Uterus (tissue), 3 donors: ENCODE measurements at regions not wholly inside any gene's neighbourhood (a gene's known extent, or its start where the extent isn't known, plus 50 kb on each side); places are given as distances from the start of the nearest gene placed in this dataset.

Source experiments
- DNase-seq, 2 donors: peaks; one replicate each; pipeline ENCODE4 v3.0.0-alpha.2; 2019 to 2020
- H3K27ac ChIP-seq, 2 donors: fragments of 200-600 bp; sonication (generic); 1 replicate in 1 of 2; 2 replicates in 1 of 2; pipeline ENCODE4 v1.5.1; 2016 to 2018
- H3K27me3 ChIP-seq, 2 donors: fragments of 200-600 bp; sonication (generic); one replicate each; pipeline ENCODE4 v1.5.1; 2018 to 2019; ENCODE audit warnings: control low read depth in 1 of 2
- H3K36me3 ChIP-seq, 2 donors: fragments of 200-600 bp; sonication (generic); one replicate each; pipeline ENCODE4 v1.5.1; 2019; ENCODE audit warnings: control low read depth in 1 of 2
- H3K4me1 ChIP-seq, 2 donors: fragments of 200-600 bp; sonication (generic); one replicate each; pipeline ENCODE4 v1.5.1; 2018 to 2019; ENCODE audit warnings: control low read depth in 1 of 2
- H3K4me3 ChIP-seq, 2 donors: fragments of 200-600 bp; sonication (generic); 1 replicate in 1 of 2; 2 replicates in 1 of 2; pipeline ENCODE4 v1.5.1; 2018 to 2019; ENCODE audit warnings: mild to moderate bottlenecking in 1 of 2
- H3K9me3 ChIP-seq, 2 donors: fragments of 200-600 bp; sonication (generic); one replicate each; pipeline ENCODE4 v1.5.1; 2019; ENCODE audit warnings: control low read depth in 1 of 2
- CTCF ChIP-seq, 4 experiments: fragments of 200-600 bp in 2 of 4; fragments of 450-650 bp in 2 of 4; sonication (generic) in 2 of 4; IDR thresholded peaks; one replicate each; pipeline ENCODE4 v1.5.1; 2016 to 2019; ENCODE audit warnings: antibody characterized with exemption in 4 of 4, mild to moderate bottlenecking in 2 of 4, moderate library complexity in 1 of 4
- POLR2A ChIP-seq, 2 donors: fragments of 450-650 bp; IDR thresholded peaks; one replicate each; pipeline ENCODE4 v1.6.1; 2016; ENCODE audit warnings: antibody characterized with exemption in 2 of 2, mild to moderate bottlenecking in 1 of 2, moderate library complexity in 1 of 2
- intact Hi-C: fragments of 100-400 bp; cut with DNase I; formaldehyde crosslinking; loops from one replicate; pipeline ENCODE4 v1.15.1; 2023; ENCODE audit warnings: low total_unique reads
- donor health status: DM: yes; HTN: yes; CAD: no.

- no peak for DNase-seq
- no peak for TF ChIP-seq CTCF (IDR thresholded peaks at IDR 0.05)
- TF ChIP-seq POLR2A (IDR thresholded peaks at IDR 0.05): no peak
- no peaks in the 10 kb centered on the region for H3K4me1 ChIP-seq
- no peaks in the 10 kb centered on the region for H3K36me3 ChIP-seq
- intact Hi-C loops: no loop called here
- H3K4me3 ChIP-seq: no peak overlapping the region
- no peaks in the 10 kb centered on the region for H3K9me3 ChIP-seq
- H3K27ac ChIP-seq: no peak overlapping the region
- no peaks in the 10 kb centered on the region for H3K27me3 ChIP-seq
Observed at GRCh38 chr10:2279711-2280110, 542.4 kb upstream of the ADARB2 start.

- Histone ChIP-seq H3K9me3 (no peaks in the 10 kb centered on the region), H3K4me3 (no peak overlapping the region), H3K27ac (no peak overlapping the region), H3K27me3 (no peaks in the 10 kb centered on the region), H3K36me3 (no peaks in the 10 kb centered on the region), H3K4me1 (no peaks in the 10 kb centered on the region)
- intact Hi-C loops: no loop called here
- no peak for DNase-seq
- TF ChIP-seq POLR2A (IDR thresholded peaks at IDR 0.05) (no peak), CTCF (IDR thresholded peaks at IDR 0.05) (no peak)
Observed at GRCh38 chr10:2278363-2278762, 541.0 kb upstream of the ADARB2 start.

- H3K4me1 ChIP-seq: no peaks in the 10 kb centered on the region
- no peaks in the 10 kb centered on the region for H3K27me3 ChIP-seq
- intact Hi-C loops: no loop called here
- H3K9me3 ChIP-seq: peaks cover 0 to 6% of the 10 kb centered on the region in 2 donors
- H3K27ac ChIP-seq: no peak overlapping the region
- no peak for DNase-seq
- TF ChIP-seq CTCF (IDR thresholded peaks at IDR 0.05): no peak
- TF ChIP-seq POLR2A (IDR thresholded peaks at IDR 0.05): no peak
- H3K4me3 ChIP-seq: no peak overlapping the region
- H3K36me3 ChIP-seq: no peaks in the 10 kb centered on the region
Observed at GRCh38 chr10:2263561-2263960, 526.2 kb upstream of the ADARB2 start.

GRCh38 chr10:2262878-2263277 lies 525.6 kb upstream of the ADARB2 start:
- Histone ChIP-seq H3K9me3 (peaks cover 0 to 6% of the 10 kb centered on the region in 2 donors), H3K4me3 (no peak overlapping the region), H3K4me1 (no peaks in the 10 kb centered on the region), H3K36me3 (no peaks in the 10 kb centered on the region), H3K27ac (no peak overlapping the region), H3K27me3 (no peaks in the 10 kb centered on the region)
- TF ChIP-seq CTCF (IDR thresholded peaks at IDR 0.05) (no peak), POLR2A (IDR thresholded peaks at IDR 0.05) (no peak)
- intact Hi-C loops: no loop called here
- no peak for DNase-seq

GRCh38 chr10:2262333-2262732 lies 525.0 kb upstream of the ADARB2 start:
- Histone ChIP-seq H3K4me3 (no peak overlapping the region), H3K4me1 (no peaks in the 10 kb centered on the region), H3K27ac (no peak overlapping the region), H3K27me3 (no peaks in the 10 kb centered on the region), H3K9me3 (peaks cover 0 to 6% of the 10 kb centered on the region in 2 donors), H3K36me3 (no peaks in the 10 kb centered on the region)
- TF ChIP-seq POLR2A (IDR thresholded peaks at IDR 0.05) (no peak), CTCF (IDR thresholded peaks at IDR 0.05) (no peak)
- intact Hi-C loops: no loop called here
- no peak for DNase-seq
